ENCODE measurements at regions not wholly inside any gene's neighbourhood (a gene's known extent, or its start where the extent isn't known, plus 50 kb on each side); places are given as distances from the start of the nearest gene placed in this dataset.

GRCh38 chr9:21570643-21571275 is 88.6 kb upstream of the IFNE start:
- DNase-seq (ENCODE audit: low read depth): no peak
- no peak for TF ChIP-seq CTCF (IDR thresholded peaks at IDR 0.05; ENCODE audit: insufficient read depth, low read length)
- H3K4me3 ChIP-seq (ENCODE audit: low read depth, low read length): no peak overlapping the region

GRCh38 chr9:21574261-21574660 is 92.1 kb upstream of the IFNE start:
- no peak for TF ChIP-seq CTCF (IDR thresholded peaks at IDR 0.05; ENCODE audit: insufficient read depth, low read length)
- DNase-seq (ENCODE audit: low read depth): no peak
- H3K4me3 ChIP-seq (ENCODE audit: low read depth, low read length): no peak overlapping the region

GRCh38 chr9:21576331-21577189 is 94.4 kb upstream of the IFNE start:
- peak; percentile 98 for DNase-seq (ENCODE audit: low read depth)
- TF ChIP-seq CTCF (IDR thresholded peaks at IDR 0.05; ENCODE audit: insufficient read depth, low read length): no peak
- peak overlapping the region; percentile 44 for H3K4me3 ChIP-seq (ENCODE audit: low read depth, low read length)

- H3K4me3 ChIP-seq (ENCODE audit: low read depth, low read length): no peak overlapping the region
- TF ChIP-seq CTCF (IDR thresholded peaks at IDR 0.05; ENCODE audit: insufficient read depth, low read length): no peak
- DNase-seq (ENCODE audit: low read depth): peak; percentile 52
These were observed 97.1 kb upstream of the IFNE start for GRCh38 chr9:21579247-21579671.

GRCh38 chr9:21579743-21580142 is 97.6 kb upstream of the IFNE start:
- no peak for DNase-seq (ENCODE audit: low read depth)
- TF ChIP-seq CTCF (IDR thresholded peaks at IDR 0.05; ENCODE audit: insufficient read depth, low read length): no peak
- H3K4me3 ChIP-seq (ENCODE audit: low read depth, low read length): no peak overlapping the region

GRCh38 chr9:21580636-21581378 is 98.7 kb upstream of the IFNE start:
- no peak overlapping the region for H3K4me3 ChIP-seq (ENCODE audit: low read depth, low read length)
- DNase-seq (ENCODE audit: low read depth): peak; percentile 62
- TF ChIP-seq CTCF (IDR thresholded peaks at IDR 0.05; ENCODE audit: insufficient read depth, low read length): no peak
